BJ (cell line): ENCODE measurements at regions not wholly inside any gene's neighbourhood (a gene's known extent, or its start where the extent isn't known, plus 50 kb on each side); places are given as distances from the start of the nearest gene placed in this dataset.
A peak's percentile ranks its signal among the peaks of the same experiment; 100 is the strongest.

Experiments
- CTCF ChIA-PET: fragments of 350-600 bp; formaldehyde crosslinking; extraction: SDS; loops from one replicate; lab custom pipeline; 2021; ENCODE audit warnings: antibody characterized with exemption, inconsistent platforms; lab: Yijun Ruan, JAX
- POLR2A ChIA-PET: fragments of 300-600 bp; sonication (Branson Sonifier 250); formaldehyde crosslinking; extraction: SDS; loops from one replicate; lab custom pipeline; 2021; ENCODE audit warnings: antibody characterized with exemption; lab: Charles Lee
- DNase-seq: peaks from one replicate; pipeline ENCODE4 v3.0.0-alpha.2; 2011; ENCODE audit warnings: low read depth
- H3K27me3 ChIP-seq: 2 replicates; pipeline ENCODE4 v1.6.0; 2011; ENCODE audit warnings: low read length; ENCODE audit not compliant: control insufficient read depth, insufficient read depth
- H3K36me3 ChIP-seq: 2 replicates; pipeline ENCODE4 v1.5.1; 2011; ENCODE audit warnings: low read length; ENCODE audit not compliant: control insufficient read depth, insufficient read depth
- H3K4me3 ChIP-seq: 2 replicates; pipeline ENCODE4 v1.5.1; 2011; ENCODE audit warnings: low read depth, mild to moderate bottlenecking, control low read depth, low read length
- TF ChIP-seq, protein P1 (sequence below): IDR thresholded peaks from 2 replicates; pipeline ENCODE4 v1.5.1; 2011; ENCODE audit warnings: low read depth, mild to moderate bottlenecking, control low read depth, inconsistent platforms, low read length, moderate library complexity; ENCODE audit not compliant: insufficient read depth

DNA sequence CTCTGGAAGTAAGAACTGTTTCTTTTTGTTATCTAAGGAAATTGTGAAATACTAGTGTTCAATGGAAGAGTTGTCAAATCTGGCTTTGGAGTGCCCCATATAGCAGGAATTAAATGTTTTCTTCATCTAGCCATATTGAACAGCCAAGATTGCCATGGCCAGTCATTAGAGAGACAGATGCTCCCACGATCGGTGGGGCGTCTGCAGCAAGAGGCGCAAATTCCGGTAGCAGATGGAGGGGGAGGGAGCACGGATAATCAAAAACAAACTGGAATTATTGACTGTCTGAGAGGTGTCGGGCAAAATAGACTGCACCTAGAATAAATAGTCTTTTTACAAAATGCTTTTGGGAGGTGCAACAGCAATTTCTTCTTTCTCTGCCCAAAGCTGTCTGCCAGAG, 139.1 kb upstream of the FSTL4 start:
- TF ChIP-seq, protein P1, sequence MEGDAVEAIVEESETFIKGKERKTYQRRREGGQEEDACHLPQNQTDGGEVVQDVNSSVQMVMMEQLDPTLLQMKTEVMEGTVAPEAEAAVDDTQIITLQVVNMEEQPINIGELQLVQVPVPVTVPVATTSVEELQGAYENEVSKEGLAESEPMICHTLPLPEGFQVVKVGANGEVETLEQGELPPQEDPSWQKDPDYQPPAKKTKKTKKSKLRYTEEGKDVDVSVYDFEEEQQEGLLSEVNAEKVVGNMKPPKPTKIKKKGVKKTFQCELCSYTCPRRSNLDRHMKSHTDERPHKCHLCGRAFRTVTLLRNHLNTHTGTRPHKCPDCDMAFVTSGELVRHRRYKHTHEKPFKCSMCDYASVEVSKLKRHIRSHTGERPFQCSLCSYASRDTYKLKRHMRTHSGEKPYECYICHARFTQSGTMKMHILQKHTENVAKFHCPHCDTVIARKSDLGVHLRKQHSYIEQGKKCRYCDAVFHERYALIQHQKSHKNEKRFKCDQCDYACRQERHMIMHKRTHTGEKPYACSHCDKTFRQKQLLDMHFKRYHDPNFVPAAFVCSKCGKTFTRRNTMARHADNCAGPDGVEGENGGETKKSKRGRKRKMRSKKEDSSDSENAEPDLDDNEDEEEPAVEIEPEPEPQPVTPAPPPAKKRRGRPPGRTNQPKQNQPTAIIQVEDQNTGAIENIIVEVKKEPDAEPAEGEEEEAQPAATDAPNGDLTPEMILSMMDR, result no peak
- no peak overlapping the region for H3K4me3 ChIP-seq
- no peaks in the 10 kb centered on the region for H3K36me3 ChIP-seq
- ChIA-PET POLR2A (no interaction called here), CTCF (no interaction called here)
- DNase-seq, result no peak
- no peaks in the 10 kb centered on the region; the same call in none of the 2 replicates for H3K27me3 ChIP-seq

DNA sequence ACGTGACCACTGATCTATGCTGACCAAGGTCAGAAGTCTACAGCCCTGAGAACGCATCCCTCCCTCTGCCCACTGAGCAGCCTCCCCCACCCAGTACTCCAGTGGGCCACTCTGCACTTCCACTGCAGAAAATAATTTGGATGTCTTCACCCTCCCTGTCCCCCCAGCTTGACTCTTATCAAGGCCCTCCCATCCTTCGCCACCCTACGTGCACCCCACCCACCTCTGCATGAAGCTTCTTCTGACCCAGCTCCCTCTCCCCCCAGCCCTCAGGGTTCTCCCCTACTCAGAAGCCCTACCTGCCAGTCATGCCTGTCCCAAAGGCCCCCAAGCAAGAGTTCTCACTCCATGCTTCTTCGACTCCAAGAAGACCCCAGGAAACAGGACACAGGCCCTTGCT, 138.5 kb upstream of the FSTL4 start:
- no peaks in the 10 kb centered on the region; the same call in 1 of the 2 replicates for H3K27me3 ChIP-seq
- H3K36me3 ChIP-seq, result no peaks in the 10 kb centered on the region
- ChIA-PET CTCF (no interaction called here), POLR2A (no interaction called here)
- TF ChIP-seq, protein P1, result no peak
- no peak for DNase-seq
- H3K4me3 ChIP-seq, result no peak overlapping the region

DNA sequence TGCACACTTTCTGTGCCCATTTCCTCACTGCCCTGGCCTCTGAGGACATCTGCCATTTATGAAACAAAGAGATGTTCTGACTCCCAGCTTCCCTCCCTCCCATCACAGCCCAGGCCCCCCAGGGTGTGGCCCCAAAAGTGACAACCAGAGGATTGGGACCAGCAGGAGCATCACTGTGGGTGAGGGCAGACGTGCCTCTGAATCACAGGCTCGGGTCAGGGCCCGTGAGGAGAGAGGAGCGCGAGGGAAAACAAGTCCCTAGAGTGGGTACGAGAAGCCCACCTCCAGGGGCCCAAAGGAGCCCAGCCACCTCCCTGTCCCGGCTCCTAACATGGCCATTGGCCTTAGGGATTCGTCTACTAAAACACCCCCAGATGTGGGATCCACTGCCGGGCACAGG, 138.0 kb upstream of the FSTL4 start:
- H3K36me3 ChIP-seq, result no peaks in the 10 kb centered on the region
- H3K27me3 ChIP-seq, result no peaks in the 10 kb centered on the region; the same call in 1 of the 2 replicates
- TF ChIP-seq, protein P1, result no peak
- H3K4me3 ChIP-seq, result no peak overlapping the region
- ChIA-PET POLR2A (no interaction called here), CTCF (interaction anchor here (1.3 kb wide), 1 partner anchor 119 kb away, joined by 3 read pairs; no protein-coding TSS in a partner anchor)
- DNase-seq, result no peak

- Histone ChIP-seq H3K4me3 (no peak overlapping the region), H3K36me3 (no peaks in the 10 kb centered on the region), H3K27me3 (no peaks in the 10 kb centered on the region)
- ChIA-PET CTCF (interaction anchor here (1.3 kb wide), 1 partner anchor 120 kb away, joined by 3 read pairs; no protein-coding TSS in a partner anchor), POLR2A (no interaction called here)
- no peak for DNase-seq
- TF ChIP-seq, protein P1, result no peak
These were observed 137.1 kb upstream of the FSTL4 start for GRCh38 chr5:133749331-133749985.

DNA sequence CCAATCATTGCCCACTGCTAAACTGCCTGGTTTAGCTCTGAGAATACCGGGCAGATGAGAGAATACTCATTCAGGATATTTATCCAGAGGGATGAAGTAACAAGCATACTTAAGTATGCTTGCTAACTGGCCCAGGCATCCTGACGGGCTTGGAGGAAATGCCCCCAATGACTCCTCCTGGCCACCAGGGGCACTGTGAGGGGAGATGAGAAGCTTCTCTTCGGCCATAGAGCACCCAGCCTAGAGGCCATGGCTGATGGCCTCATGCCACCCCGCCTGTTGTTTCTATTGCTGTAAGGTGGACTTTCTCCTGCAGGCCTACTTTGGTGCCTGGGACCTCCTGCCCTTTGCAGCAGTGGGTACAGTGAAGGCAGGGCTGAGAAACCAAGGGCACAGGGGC, 134.5 kb upstream of the FSTL4 start:
- TF ChIP-seq, protein P1, result 0 out of 2 replicates have a peak, but pooled peaks have one; percentile 8
- no peak for DNase-seq
- Histone ChIP-seq H3K36me3 (no peaks in the 10 kb centered on the region), H3K4me3 (no peak overlapping the region), H3K27me3 (no peaks in the 10 kb centered on the region)
- CTCF ChIA-PET, result no interaction called here
- POLR2A ChIA-PET, result no interaction called here
